ENCODE measurements at regions not wholly inside any gene's neighbourhood (a gene's known extent, or its start where the extent isn't known, plus 50 kb on each side); places are given as distances from the start of the nearest gene placed in this dataset.

DNA sequence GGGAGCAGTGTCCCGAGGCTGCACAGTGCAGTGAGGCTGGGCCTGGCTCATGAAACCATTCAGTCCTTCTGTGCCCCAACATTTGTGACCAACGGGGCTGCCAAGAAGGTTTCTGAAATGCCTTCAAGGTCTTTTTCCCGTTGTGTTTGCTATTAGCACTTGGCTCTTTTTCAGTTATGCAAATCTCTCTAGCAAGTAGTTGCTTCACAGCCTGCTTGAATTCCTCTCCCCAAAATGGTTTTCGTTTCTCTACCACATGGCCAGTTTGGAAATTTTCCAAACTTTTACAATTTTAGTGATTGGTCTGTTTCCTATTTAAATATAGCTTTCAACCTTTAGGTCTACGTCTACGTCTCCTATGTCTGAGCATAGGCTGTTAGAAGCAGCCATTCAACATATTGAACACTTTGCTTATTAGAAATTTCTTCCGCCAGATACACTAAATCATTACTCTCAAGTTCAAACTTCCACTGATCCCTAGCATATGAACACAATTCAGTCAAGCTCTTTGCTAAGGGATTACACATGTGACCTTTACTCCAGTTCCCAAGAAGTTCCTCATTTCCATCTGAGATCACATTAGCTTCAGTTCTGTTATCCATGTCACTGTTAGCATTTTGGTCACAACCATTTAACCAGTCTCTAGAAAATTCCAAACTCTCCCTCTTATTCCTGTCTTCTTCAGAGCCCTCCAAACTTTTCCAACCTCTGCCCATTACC is 901.8 kb downstream of the GLUD2 start:
- ATAC-seq (no peak), DNase-seq (no peak)
- no peak overlapping the region for H3K4me3 Mint-ChIP-seq
- no peaks in the 10 kb centered on the region for H3K27me3 Mint-ChIP-seq
- H3K36me3 Mint-ChIP-seq, result no peaks in the 10 kb centered on the region
- CTCF ChIA-PET, result no interaction called here
- H3K27ac Mint-ChIP-seq, result no peak overlapping the region
- peaks cover 2% of the 10 kb centered on the region for H3K9me3 Mint-ChIP-seq (ENCODE audit: low read depth)
- H3K4me1 Mint-ChIP-seq, result no peaks in the 10 kb centered on the region

GRCh38 chrX:121958886-121959285 is 911.5 kb downstream of the GLUD2 start:
- CTCF ChIA-PET, result no interaction called here
- ATAC-seq, result no peak

GRCh38 chrX:121975671-121976070 is 928.3 kb downstream of the GLUD2 start:
- Mint-ChIP-seq H3K27ac (no peak overlapping the region), H3K4me1 (no peaks in the 10 kb centered on the region), H3K9me3 (ENCODE audit: low read depth) (peaks cover 3% of the 10 kb centered on the region), H3K4me3 (no peak overlapping the region), H3K36me3 (no peaks in the 10 kb centered on the region), H3K27me3 (no peaks in the 10 kb centered on the region)
- CTCF ChIA-PET, result no interaction called here
- DNase-seq, result no peak
- ATAC-seq, result no peak

More at GRCh38 chrX:121958886-121959285, 911.5 kb downstream of the GLUD2 start:
- Mint-ChIP-seq H3K36me3 (no peaks in the 10 kb centered on the region), H3K27ac (no peak overlapping the region), H3K27me3 (no peaks in the 10 kb centered on the region), H3K4me3 (no peak overlapping the region), H3K9me3 (ENCODE audit: low read depth) (no peaks in the 10 kb centered on the region), H3K4me1 (no peaks in the 10 kb centered on the region)
- no peak for DNase-seq

- Mint-ChIP-seq H3K36me3 (no peaks in the 10 kb centered on the region), H3K4me1 (no peaks in the 10 kb centered on the region), H3K4me3 (no peak overlapping the region), H3K27ac (no peak overlapping the region), H3K27me3 (no peaks in the 10 kb centered on the region), H3K9me3 (ENCODE audit: low read depth) (no peaks in the 10 kb centered on the region)
- ATAC-seq (no peak), DNase-seq (no peak)
- CTCF ChIA-PET, result no interaction called here
Observed at GRCh38 chrX:121987163-121987562, 939.8 kb downstream of the GLUD2 start.

DNA sequence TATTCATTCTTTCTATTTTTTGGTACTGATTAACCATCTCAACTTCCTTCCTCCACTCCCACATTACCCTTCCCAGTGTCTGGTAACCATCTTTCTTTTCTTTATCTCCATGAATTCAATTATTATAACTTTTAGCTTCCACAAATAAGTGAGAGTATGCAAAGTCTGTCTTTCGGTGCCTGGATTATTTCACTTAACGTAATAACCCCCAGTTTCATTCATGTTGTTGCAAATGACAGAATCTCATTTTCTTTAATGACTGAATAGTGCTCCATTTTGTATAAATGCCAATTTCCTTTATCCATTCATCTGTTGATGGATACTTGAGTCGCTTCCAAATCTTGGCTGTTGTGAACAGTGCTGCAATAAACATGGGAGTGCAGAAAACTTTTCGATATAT is 940.4 kb downstream of the GLUD2 start:
- no peak overlapping the region for H3K27ac Mint-ChIP-seq
- H3K4me3 Mint-ChIP-seq, result no peak overlapping the region
- DNase-seq (no peak), ATAC-seq (no peak)
- no peaks in the 10 kb centered on the region for H3K9me3 Mint-ChIP-seq (ENCODE audit: low read depth)
- H3K4me1 Mint-ChIP-seq, result no peaks in the 10 kb centered on the region
- CTCF ChIA-PET, result no interaction called here
- no peaks in the 10 kb centered on the region for H3K27me3 Mint-ChIP-seq
- H3K36me3 Mint-ChIP-seq, result no peaks in the 10 kb centered on the region

- Mint-ChIP-seq H3K27me3 (no peaks in the 10 kb centered on the region), H3K4me3 (no peak overlapping the region), H3K9me3 (ENCODE audit: low read depth) (peaks cover 5% of the 10 kb centered on the region), H3K27ac (no peak overlapping the region), H3K4me1 (no peaks in the 10 kb centered on the region), H3K36me3 (no peaks in the 10 kb centered on the region)
- DNase-seq (no peak), ATAC-seq (no peak)
- CTCF ChIA-PET, result no interaction called here
Observed at GRCh38 chrX:122004127-122004526, 956.7 kb downstream of the GLUD2 start.

GRCh38 chrX:122026665-122027064 is 979.3 kb downstream of the GLUD2 start:
- Mint-ChIP-seq H3K4me1 (no peaks in the 10 kb centered on the region), H3K9me3 (ENCODE audit: low read depth) (no peaks in the 10 kb centered on the region), H3K36me3 (no peaks in the 10 kb centered on the region), H3K27me3 (no peaks in the 10 kb centered on the region), H3K27ac (no peak overlapping the region), H3K4me3 (no peak overlapping the region)
- DNase-seq (no peak), ATAC-seq (no peak)
- CTCF ChIA-PET, result no interaction called here

GRCh38 chrX:122046226-122046625 is 998.8 kb downstream of the GLUD2 start:
- Mint-ChIP-seq H3K36me3 (no peaks in the 10 kb centered on the region), H3K4me3 (no peak overlapping the region), H3K27ac (no peak overlapping the region), H3K9me3 (ENCODE audit: low read depth) (peaks cover 1% of the 10 kb centered on the region), H3K27me3 (no peaks in the 10 kb centered on the region), H3K4me1 (no peaks in the 10 kb centered on the region)
- DNase-seq (no peak), ATAC-seq (no peak)
- CTCF ChIA-PET, result no interaction called here

DNA sequence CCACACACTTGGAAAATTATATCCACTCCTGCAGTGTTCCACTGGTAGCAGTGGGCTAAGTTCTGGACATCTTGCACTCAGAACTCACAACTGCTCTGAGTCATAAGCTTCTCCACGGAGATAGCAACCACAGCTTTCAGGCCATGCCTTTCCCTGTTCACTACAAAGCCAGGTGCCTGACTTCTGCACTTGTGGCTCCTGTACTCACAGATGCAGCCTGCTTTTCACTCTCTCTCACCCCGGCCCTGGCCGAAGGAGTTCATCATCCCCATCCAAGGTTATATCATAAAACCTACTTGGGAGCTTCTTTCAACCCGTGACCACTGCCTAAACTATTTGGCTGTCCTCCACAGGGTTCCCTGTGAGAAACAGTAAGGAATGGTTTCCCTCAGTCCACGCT is 999.4 kb downstream of the GLUD2 start:
- H3K9me3 Mint-ChIP-seq (ENCODE audit: low read depth), result no peaks in the 10 kb centered on the region
- no peak overlapping the region for H3K4me3 Mint-ChIP-seq
- CTCF ChIA-PET, result no interaction called here
- H3K27me3 Mint-ChIP-seq, result no peaks in the 10 kb centered on the region
- no peaks in the 10 kb centered on the region for H3K36me3 Mint-ChIP-seq
- no peak overlapping the region for H3K27ac Mint-ChIP-seq
- DNase-seq, result no peak
- no peak for ATAC-seq
- no peaks in the 10 kb centered on the region for H3K4me1 Mint-ChIP-seq

DNA sequence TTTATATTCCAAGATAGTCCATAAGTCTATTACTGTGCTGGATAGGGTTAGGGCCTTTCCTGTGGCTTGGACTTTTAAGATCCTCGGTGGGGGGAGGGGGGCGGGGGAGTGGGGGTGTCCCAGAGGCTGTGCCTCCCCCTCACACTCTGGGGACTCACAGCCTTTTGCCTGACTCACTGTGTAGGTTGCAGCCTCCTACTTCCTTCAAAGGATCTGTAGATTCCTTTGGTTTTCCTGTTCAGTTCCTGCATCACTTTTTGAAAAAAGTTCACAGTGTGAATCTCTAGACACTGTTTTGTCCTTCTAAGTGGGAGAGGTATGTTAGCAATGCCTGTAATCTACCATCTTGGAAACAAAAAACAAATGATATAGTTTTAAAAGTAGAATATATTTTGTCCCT is 999.9 kb downstream of the GLUD2 start:
- H3K27me3 Mint-ChIP-seq, result no peaks in the 10 kb centered on the region
- no peaks in the 10 kb centered on the region for H3K36me3 Mint-ChIP-seq
- CTCF ChIA-PET, result no interaction called here
- no peaks in the 10 kb centered on the region for H3K9me3 Mint-ChIP-seq (ENCODE audit: low read depth)
- H3K4me1 Mint-ChIP-seq, result no peaks in the 10 kb centered on the region
- H3K27ac Mint-ChIP-seq, result no peak overlapping the region
- H3K4me3 Mint-ChIP-seq, result no peak overlapping the region
- DNase-seq, result no peak
- no peak for ATAC-seq

- CTCF ChIA-PET, result no interaction called here
- Mint-ChIP-seq H3K4me3 (no peak overlapping the region), H3K4me1 (no peaks in the 10 kb centered on the region), H3K9me3 (ENCODE audit: low read depth) (no peaks in the 10 kb centered on the region), H3K27me3 (no peaks in the 10 kb centered on the region), H3K36me3 (no peaks in the 10 kb centered on the region), H3K27ac (no peak overlapping the region)
- DNase-seq (no peak), ATAC-seq (no peak)
Observed at GRCh38 chrX:122055460-122055859, 1008.0 kb downstream of the GLUD2 start.

DNA sequence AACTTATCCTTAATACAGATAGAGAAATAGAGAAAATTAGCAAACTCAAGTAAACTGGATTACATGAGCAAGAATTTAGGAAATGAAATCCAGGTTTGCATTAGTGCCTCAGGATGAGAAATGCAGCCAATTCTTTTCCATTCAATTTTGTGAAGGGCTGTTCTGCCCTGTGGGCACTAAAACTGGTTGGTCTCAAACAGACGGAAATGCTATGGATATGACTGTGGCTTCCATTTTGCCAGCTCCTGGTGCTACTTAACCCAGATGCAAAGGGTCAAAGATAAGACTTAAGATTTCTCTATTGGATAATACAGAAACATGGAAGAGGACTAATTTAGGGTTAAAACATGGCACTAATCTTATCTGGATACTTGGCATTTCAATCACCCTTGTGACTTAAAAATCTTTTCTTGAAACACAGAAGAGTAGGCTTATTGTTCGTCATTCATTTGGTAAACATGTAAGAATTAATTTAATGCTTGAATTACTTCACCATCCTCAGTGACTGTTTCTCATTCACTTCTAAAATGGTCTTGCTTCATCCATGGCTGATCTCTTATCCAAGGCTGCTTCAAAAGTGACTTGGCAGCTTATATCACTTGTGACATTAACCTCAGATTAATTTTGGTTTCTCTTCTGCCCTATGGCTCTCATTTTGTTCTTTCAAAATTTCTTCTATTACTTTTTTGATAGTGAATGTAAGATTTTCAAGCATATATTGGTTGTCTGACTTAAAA is 1008.7 kb downstream of the GLUD2 start:
- CTCF ChIA-PET, result no interaction called here
- Mint-ChIP-seq H3K36me3 (no peaks in the 10 kb centered on the region), H3K4me3 (no peak overlapping the region), H3K27me3 (no peaks in the 10 kb centered on the region), H3K4me1 (no peaks in the 10 kb centered on the region), H3K9me3 (ENCODE audit: low read depth) (no peaks in the 10 kb centered on the region), H3K27ac (no peak overlapping the region)
- ATAC-seq, result no peak
- no peak for DNase-seq

DNA sequence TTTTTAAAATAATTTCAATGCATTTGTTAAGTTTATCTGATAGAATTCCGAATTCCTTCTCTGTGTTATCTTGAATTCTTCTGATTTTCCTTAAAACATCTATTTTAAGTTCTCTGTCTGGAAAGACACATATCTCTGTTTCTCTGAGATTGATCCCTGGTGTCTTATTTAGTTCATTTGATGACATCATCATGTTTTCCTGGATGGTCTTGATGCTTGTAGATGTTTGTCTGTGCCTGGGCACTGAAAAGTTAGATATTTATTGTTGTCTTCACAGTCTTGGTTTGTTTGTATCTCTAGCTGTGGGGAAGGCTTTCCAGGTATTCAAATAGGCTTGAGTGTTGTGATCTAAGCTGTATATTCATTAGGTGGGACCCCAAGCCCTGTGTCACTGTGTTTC is 1028.8 kb downstream of the GLUD2 start:
- H3K27ac Mint-ChIP-seq, result no peak overlapping the region
- H3K9me3 Mint-ChIP-seq (ENCODE audit: low read depth), result no peaks in the 10 kb centered on the region
- H3K4me1 Mint-ChIP-seq, result no peaks in the 10 kb centered on the region
- H3K27me3 Mint-ChIP-seq, result no peaks in the 10 kb centered on the region
- DNase-seq, result no peak
- no peaks in the 10 kb centered on the region for H3K36me3 Mint-ChIP-seq
- CTCF ChIA-PET, result no interaction called here
- no peak for ATAC-seq
- no peak overlapping the region for H3K4me3 Mint-ChIP-seq

DNA sequence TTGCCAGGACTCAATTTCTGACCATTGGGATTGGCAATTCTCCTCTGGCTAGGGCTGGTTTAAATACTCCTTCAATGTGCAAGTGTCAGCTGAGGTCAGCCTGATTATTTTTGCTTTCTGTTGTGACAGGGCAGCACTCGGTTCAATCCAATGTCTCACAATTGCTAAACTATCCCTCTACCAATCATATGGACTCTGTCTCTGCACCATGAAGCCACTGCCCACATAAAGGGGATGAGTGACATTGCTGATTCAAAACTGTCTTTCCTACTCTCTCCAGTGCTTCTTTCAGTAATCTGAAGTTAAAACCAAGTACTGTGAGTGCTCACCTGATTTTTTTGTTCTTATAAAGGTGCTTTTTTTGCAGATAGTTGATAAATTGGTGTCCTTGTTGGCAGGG is 1030.7 kb downstream of the GLUD2 start:
- DNase-seq, result no peak
- Mint-ChIP-seq H3K36me3 (no peaks in the 10 kb centered on the region), H3K4me3 (no peak overlapping the region), H3K4me1 (no peaks in the 10 kb centered on the region), H3K9me3 (ENCODE audit: low read depth) (no peaks in the 10 kb centered on the region), H3K27me3 (no peaks in the 10 kb centered on the region), H3K27ac (no peak overlapping the region)
- ATAC-seq, result no peak
- CTCF ChIA-PET, result no interaction called here

Data from activated CD8-positive, alpha-beta memory T cell treated with anti-CD3 and anti-CD28 coated beads, Interleukin-2, amount 10 ng/mL, durations not matched to agents 7 days and 5 days (primary cell).